Testis (tissue), 2 donors: ENCODE measurements at regions not wholly inside any gene's neighbourhood (a gene's known extent, or its start where the extent isn't known, plus 50 kb on each side); places are given as distances from the start of the nearest gene placed in this dataset.
"Not testable (repeated sequence)": the region's sequence is repeated elsewhere in the genome, so short reads cannot be mapped to it uniquely, and the experiment has no call there.

Experiments used
- POLR2A ChIP-seq: fragments of 450-650 bp; IDR thresholded peaks from one replicate; pipeline ENCODE4 v1.6.1; 2017; ENCODE audit warnings: antibody characterized with exemption, mild to moderate bottlenecking, moderate library complexity
- TF ChIP-seq, protein P1 (sequence below), 3 experiments: fragments of 450-650 bp in 2 of 3; fragments of 200-600 bp in 1 of 3; sonication (generic) in 1 of 3; IDR thresholded peaks; one replicate each; pipeline ENCODE4 v1.5.1; 2016 to 2019; ENCODE audit warnings: antibody characterized with exemption in 3 of 3, mild to moderate bottlenecking in 2 of 3, moderate library complexity in 1 of 3

DNA sequence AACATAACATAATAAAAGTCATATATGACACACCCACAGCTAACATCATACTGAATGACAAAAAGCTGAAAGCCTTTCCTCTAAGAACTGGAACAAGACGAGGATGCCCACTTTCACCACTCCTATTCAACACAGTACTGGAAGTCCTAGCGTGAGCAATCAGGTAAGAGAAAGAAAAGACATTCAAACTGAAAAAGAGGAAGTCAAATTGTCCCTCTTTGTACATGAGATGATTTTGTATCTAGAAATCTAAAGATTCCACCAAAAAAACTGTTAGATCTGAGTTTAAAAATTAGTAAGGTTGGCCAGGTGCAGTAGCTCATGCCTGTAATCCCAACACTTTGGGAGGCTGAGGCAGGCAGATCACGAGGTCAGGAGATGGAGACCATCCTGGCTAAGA is 70.1 kb upstream of the PROKR2 start:
- TF ChIP-seq POLR2A: not testable (repeated sequence)
- TF ChIP-seq, protein P1, sequence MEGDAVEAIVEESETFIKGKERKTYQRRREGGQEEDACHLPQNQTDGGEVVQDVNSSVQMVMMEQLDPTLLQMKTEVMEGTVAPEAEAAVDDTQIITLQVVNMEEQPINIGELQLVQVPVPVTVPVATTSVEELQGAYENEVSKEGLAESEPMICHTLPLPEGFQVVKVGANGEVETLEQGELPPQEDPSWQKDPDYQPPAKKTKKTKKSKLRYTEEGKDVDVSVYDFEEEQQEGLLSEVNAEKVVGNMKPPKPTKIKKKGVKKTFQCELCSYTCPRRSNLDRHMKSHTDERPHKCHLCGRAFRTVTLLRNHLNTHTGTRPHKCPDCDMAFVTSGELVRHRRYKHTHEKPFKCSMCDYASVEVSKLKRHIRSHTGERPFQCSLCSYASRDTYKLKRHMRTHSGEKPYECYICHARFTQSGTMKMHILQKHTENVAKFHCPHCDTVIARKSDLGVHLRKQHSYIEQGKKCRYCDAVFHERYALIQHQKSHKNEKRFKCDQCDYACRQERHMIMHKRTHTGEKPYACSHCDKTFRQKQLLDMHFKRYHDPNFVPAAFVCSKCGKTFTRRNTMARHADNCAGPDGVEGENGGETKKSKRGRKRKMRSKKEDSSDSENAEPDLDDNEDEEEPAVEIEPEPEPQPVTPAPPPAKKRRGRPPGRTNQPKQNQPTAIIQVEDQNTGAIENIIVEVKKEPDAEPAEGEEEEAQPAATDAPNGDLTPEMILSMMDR (IDR thresholded peaks at IDR 0.05): not testable (repeated sequence)
